HG03460 (cell line): ENCODE measurements at regions not wholly inside any gene's neighbourhood (a gene's known extent, or its start where the extent isn't known, plus 50 kb on each side); places are given as distances from the start of the nearest gene placed in this dataset.

Source experiments
- ATAC-seq: cut with Tn5 transposase; IDR thresholded peaks from one replicate; pipeline ENCODE4 v1.9.1; 2021; ENCODE audit not compliant: unreplicated experiment

GRCh38 chr4:89604951-89605350 lies 232.0 kb downstream of the SNCA start:
- ATAC-seq = no peak

- ATAC-seq = no peak
These were observed 237.9 kb downstream of the SNCA start for GRCh38 chr4:89599026-89599425.

GRCh38 chr4:89598602-89599001 lies 238.4 kb downstream of the SNCA start:
- no peak for ATAC-seq

GRCh38 chr4:89595125-89595789 lies 241.7 kb downstream of the SNCA start:
- ATAC-seq = no peak

GRCh38 chr4:89590128-89590527 lies 246.8 kb downstream of the SNCA start:
- ATAC-seq = no peak

GRCh38 chr4:89588421-89588820 lies 248.5 kb downstream of the SNCA start:
- no peak for ATAC-seq

- no peak for ATAC-seq
These were observed 249.6 kb downstream of the SNCA start for GRCh38 chr4:89587364-89587763.

- no peak for ATAC-seq
These were observed 250.1 kb downstream of the SNCA start for GRCh38 chr4:89586864-89587263.

GRCh38 chr4:89586318-89586717 lies 250.6 kb downstream of the SNCA start:
- ATAC-seq = no peak

GRCh38 chr4:89582756-89583505 lies 254.0 kb downstream of the SNCA start:
- no peak for ATAC-seq

GRCh38 chr4:89579771-89580170 lies 257.2 kb downstream of the SNCA start:
- no peak for ATAC-seq

GRCh38 chr4:89576246-89576645 lies 260.7 kb downstream of the SNCA start:
- ATAC-seq = no peak

- ATAC-seq = no peak
These were observed 261.1 kb downstream of the SNCA start for GRCh38 chr4:89575840-89576239.

- no peak for ATAC-seq
These were observed 262.8 kb downstream of the SNCA start for GRCh38 chr4:89574176-89574575.

- no peak for ATAC-seq
These were observed 263.3 kb downstream of the SNCA start for GRCh38 chr4:89573656-89574055.

- no peak for ATAC-seq
These were observed 264.6 kb downstream of the SNCA start for GRCh38 chr4:89572224-89572858.

- no peak for ATAC-seq
These were observed 263.3 kb upstream of the GPRIN3 start for GRCh38 chr4:89570931-89571330.

- no peak for ATAC-seq
These were observed 260.3 kb upstream of the GPRIN3 start for GRCh38 chr4:89567936-89568335.

GRCh38 chr4:89563431-89563830 lies 255.8 kb upstream of the GPRIN3 start:
- peak; percentile 85 for ATAC-seq

GRCh38 chr4:89562746-89563145 lies 255.1 kb upstream of the GPRIN3 start:
- no peak for ATAC-seq

- no peak for ATAC-seq
These were observed 253.4 kb upstream of the GPRIN3 start for GRCh38 chr4:89561048-89561447.

GRCh38 chr4:89558147-89558546 lies 250.5 kb upstream of the GPRIN3 start:
- ATAC-seq = no peak
